H9 (cell line): ENCODE measurements at regions not wholly inside any gene's neighbourhood (a gene's known extent, or its start where the extent isn't known, plus 50 kb on each side); places are given as distances from the start of the nearest gene placed in this dataset.

Source experiments
- DNase-seq: peaks from one replicate; pipeline ENCODE4 v3.0.0-alpha.2; 2017
- H2AFZ ChIP-seq: one replicate; pipeline ENCODE4 v1.6.1; 2013; ENCODE audit warnings: mild to moderate bottlenecking, low read length, control low read depth, moderate library complexity
- H2AK5ac ChIP-seq: 2 replicates; pipeline ENCODE4 v1.6.1; 2013; ENCODE audit warnings: low read length, control low read depth, mixed read lengths; ENCODE audit not compliant: insufficient read length
- H2BK120ac ChIP-seq: one replicate; pipeline ENCODE4 v1.6.1; 2013; ENCODE audit warnings: low read depth, mild to moderate bottlenecking, low read length, control low read depth, inconsistent platforms; ENCODE audit not compliant: poor library complexity, severe bottlenecking
- H2BK12ac ChIP-seq: 2 replicates; pipeline ENCODE4 v1.6.1; 2013; ENCODE audit warnings: low read length, control low read depth, mixed read lengths, low read depth; ENCODE audit not compliant: insufficient read length
- H2BK15ac ChIP-seq: 2 replicates; pipeline ENCODE4 v1.6.1; 2013; ENCODE audit warnings: low read depth, low read length, control low read depth
- H2BK20ac ChIP-seq: one replicate; pipeline ENCODE4 v1.6.1; 2013; ENCODE audit warnings: low read depth, mild to moderate bottlenecking, low read length, control low read depth, inconsistent platforms; ENCODE audit not compliant: poor library complexity, severe bottlenecking
- H2BK5ac ChIP-seq: 2 replicates; pipeline ENCODE4 v1.6.1; 2013; ENCODE audit warnings: low read length, control low read depth, mixed read lengths; ENCODE audit not compliant: insufficient read length
- H3K14ac ChIP-seq: 2 replicates; pipeline ENCODE4 v1.6.1; 2013; ENCODE audit warnings: low read length, control low read depth; ENCODE audit not compliant: insufficient read depth
- H3K18ac ChIP-seq: 2 replicates; pipeline ENCODE4 v1.6.1; 2013; ENCODE audit warnings: low read depth, mild to moderate bottlenecking, mixed read lengths, low read length, control low read depth; ENCODE audit not compliant: insufficient read length
- H3K23ac ChIP-seq: 2 replicates; pipeline ENCODE4 v1.6.1; 2013; ENCODE audit warnings: low read length, control low read depth, mixed read lengths, low read depth; ENCODE audit not compliant: insufficient read length
- H3K23me2 ChIP-seq: 2 replicates; pipeline ENCODE4 v1.6.1; 2013; ENCODE audit warnings: low read depth, mild to moderate bottlenecking, mixed read lengths, low read length, control low read depth; ENCODE audit not compliant: insufficient read length, poor library complexity, severe bottlenecking
- H3K27ac ChIP-seq: 2 replicates; pipeline ENCODE4 v1.5.1; 2013; ENCODE audit warnings: low read length, control low read depth, mixed read lengths, low read depth; ENCODE audit not compliant: insufficient read length
- H3K27me3 ChIP-seq: 2 replicates; pipeline ENCODE4 v1.6.1; 2013; ENCODE audit warnings: low read length, control low read depth, inconsistent platforms; ENCODE audit not compliant: insufficient read depth
- H3K4ac ChIP-seq: 2 replicates; pipeline ENCODE4 v1.6.1; 2013; ENCODE audit warnings: low read depth, mild to moderate bottlenecking, control low read depth, inconsistent platforms, low read length, moderate library complexity
- H3K4me1 ChIP-seq: 2 replicates; pipeline ENCODE4 v1.6.1; 2013; ENCODE audit warnings: low read length, control low read depth, inconsistent platforms; ENCODE audit not compliant: insufficient read depth
- H3K4me2 ChIP-seq: 2 replicates; pipeline ENCODE4 v1.6.1; 2013; ENCODE audit warnings: low read length, control low read depth, mixed read lengths; ENCODE audit not compliant: insufficient read length, insufficient read depth
- H3K56ac ChIP-seq: 2 replicates; pipeline ENCODE4 v1.6.1; 2013; ENCODE audit warnings: low read depth, mild to moderate bottlenecking, mixed read lengths, low read length, control low read depth; ENCODE audit not compliant: insufficient read length
- H3K79me1 ChIP-seq: 2 replicates; pipeline ENCODE4 v1.6.1; 2013; ENCODE audit warnings: low read depth, mild to moderate bottlenecking, moderate library complexity, low read length, control low read depth, inconsistent platforms; ENCODE audit not compliant: insufficient read depth, poor library complexity, severe bottlenecking
- H3K79me2 ChIP-seq: 2 replicates; pipeline ENCODE4 v1.6.1; 2013; ENCODE audit warnings: low read length, control low read depth, inconsistent platforms; ENCODE audit not compliant: insufficient read depth
- H3K9ac ChIP-seq: 2 replicates; pipeline ENCODE4 v1.6.1; 2013; ENCODE audit warnings: low read length, control low read depth, mixed read lengths; ENCODE audit not compliant: insufficient read length; ENCODE audit errors: extremely low read depth
- H3K9me3 ChIP-seq: one replicate; pipeline ENCODE4 v1.6.1; 2013; ENCODE audit warnings: low read depth, low read length, inconsistent platforms; ENCODE audit not compliant: control insufficient read depth
- H3T11ph ChIP-seq: one replicate; pipeline ENCODE4 v1.6.1; 2013; ENCODE audit warnings: mild to moderate bottlenecking, low read length, control low read depth, inconsistent platforms
- H4K20me1 ChIP-seq: one replicate; pipeline ENCODE4 v1.6.1; 2013; ENCODE audit not compliant: control insufficient read depth, insufficient read length, insufficient read depth
- H4K5ac ChIP-seq: 2 replicates; pipeline ENCODE4 v1.6.1; 2013; ENCODE audit warnings: low read depth, mild to moderate bottlenecking, mixed read lengths, low read length, control low read depth; ENCODE audit not compliant: insufficient read length
- H4K8ac ChIP-seq: replicated peaks from 2 replicates; pipeline ENCODE4 v1.6.1; 2013; ENCODE audit warnings: low read length, control low read depth, mixed read lengths, low read depth; ENCODE audit not compliant: insufficient read length
- H4K91ac ChIP-seq: 2 replicates; pipeline ENCODE4 v1.6.1; 2013; ENCODE audit warnings: low read depth, mild to moderate bottlenecking, moderate library complexity, mixed read lengths, low read length, control low read depth; ENCODE audit not compliant: insufficient read length
- H3K27ac Mint-ChIP-seq, 3 experiments: 2 replicates in 2 of 3; 3 replicates in 1 of 3; pipeline ENCODE4 v1.8.0; 2020 to 2021; ENCODE audit warnings: mixed read lengths in 3 of 3, mild to moderate bottlenecking in 1 of 3, moderate library complexity in 1 of 3
- H3K27me3 Mint-ChIP-seq: 2 replicates; pipeline ENCODE4 v1.8.0; 2021; ENCODE audit warnings: low read depth, mild to moderate bottlenecking, moderate library complexity, mixed read lengths
- H3K36me3 Mint-ChIP-seq, 3 experiments: 2 replicates in 2 of 3; 3 replicates in 1 of 3; pipeline ENCODE4 v1.8.0; 2020 to 2021; ENCODE audit warnings: low read depth in 3 of 3, mixed read lengths in 3 of 3; ENCODE audit not compliant: insufficient read depth in 1 of 3
- H3K4me1 Mint-ChIP-seq, 2 experiments: 2 replicates each; pipeline ENCODE4 v1.8.0; 2020; ENCODE audit warnings: mixed read lengths in 2 of 2
- H3K4me3 Mint-ChIP-seq, 2 experiments: 2 replicates in 1 of 2; 3 replicates in 1 of 2; pipeline ENCODE4 v1.8.0; 2020 to 2021; ENCODE audit warnings: mild to moderate bottlenecking in 2 of 2, mixed read lengths in 2 of 2, moderate library complexity in 1 of 2
- H3K9me3 Mint-ChIP-seq, 2 experiments: 2 replicates in 1 of 2; 3 replicates in 1 of 2; pipeline ENCODE4 v1.8.0; 2020; ENCODE audit warnings: mild to moderate bottlenecking in 2 of 2, mixed read lengths in 2 of 2, moderate library complexity in 1 of 2
- CTCF ChIP-seq: fragments of 200-600 bp; sonication (generic); conservative IDR thresholded peaks from 3 replicates; pipeline ENCODE4 v1.8.0; 2021; ENCODE audit warnings: antibody characterized with exemption, mild to moderate bottlenecking
- WGBS: extraction: QIAGEN DNeasy Blood & Tissue Kit; methylation state at CpG from one replicate; pipeline ENCODE4 v1.1.7; 2013; ENCODE audit warnings: missing lambda C conversion rate, low lambda C conversion rate, mixed read lengths; ENCODE audit not compliant: insufficient read length; ENCODE audit errors: extremely low coverage; 5-methylcytosine and 5-hydroxymethylcytosine counted together

- H3K9me3 Mint-ChIP-seq, result peaks cover 13 to 18% of the 10 kb centered on the region in 2 experiments
- H3K79me1 ChIP-seq, result no peaks in the 10 kb centered on the region
- H3K23me2 ChIP-seq, result no peaks in the 10 kb centered on the region
- H3K27me3 ChIP-seq, result no peaks in the 10 kb centered on the region
- no peaks in the 10 kb centered on the region for H4K20me1 ChIP-seq
- no peak overlapping the region for H3K14ac ChIP-seq
- no peak overlapping the region for H2BK120ac ChIP-seq
- no peak overlapping the region for H3K18ac ChIP-seq
- H2BK12ac ChIP-seq, result no peak overlapping the region
- peaks cover 4 to 13% (median 7%) of the 10 kb centered on the region in 3 experiments; a peak in 4 of 7 replicates for H3K36me3 Mint-ChIP-seq
- no peak overlapping the region for H3T11ph ChIP-seq
- no peak overlapping the region for H2BK20ac ChIP-seq
- no peaks in the 10 kb centered on the region for H3K79me2 ChIP-seq
- no peak for TF ChIP-seq CTCF
- no peak overlapping the region for H3K23ac ChIP-seq
- H3K27ac Mint-ChIP-seq, result peak overlapping the region in 2 of 3 experiments; percentile 56 to 64; a peak in 1 of 7 replicates
- no peak overlapping the region for H4K8ac ChIP-seq
- no peak overlapping the region for H2BK15ac ChIP-seq
- no peaks in the 10 kb centered on the region for H3K9me3 ChIP-seq
- no peak overlapping the region for H4K91ac ChIP-seq
- peak overlapping the region; percentile 17 for H3K4me2 ChIP-seq
- peaks cover 3% of the 10 kb centered on the region for H3K27me3 Mint-ChIP-seq
- H3K4me1 Mint-ChIP-seq, result peaks cover 17 to 20% of the 10 kb centered on the region in 2 experiments
- no peak overlapping the region for H3K9ac ChIP-seq
- H4K5ac ChIP-seq, result no peak overlapping the region
- no peak overlapping the region for H2BK5ac ChIP-seq
- WGBS, result no CpG with 5 or more reads among the region's 7 CpGs
- no peak overlapping the region for H2AK5ac ChIP-seq
- no peak overlapping the region for H3K4ac ChIP-seq
- H2AFZ ChIP-seq, result no peak overlapping the region
- H3K4me3 Mint-ChIP-seq, result peak overlapping the region; percentile 10 to 61; a peak in 2 of 5 replicates
- no peak overlapping the region for H3K56ac ChIP-seq
- no peak overlapping the region for H3K27ac ChIP-seq
- peaks cover 9% of the 10 kb centered on the region; the same call in 1 of the 2 replicates for H3K4me1 ChIP-seq
- peak; percentile 40 for DNase-seq
These were observed 98.8 kb upstream of the MB21D2 start for GRCh38 chr3:193016437-193016901.
